GM12875 (cell line): ENCODE measurements at regions not wholly inside any gene's neighbourhood (a gene's known extent, or its start where the extent isn't known, plus 50 kb on each side); places are given as distances from the start of the nearest gene placed in this dataset.

Source experiments
- H3K4me3 ChIP-seq: one replicate; pipeline ENCODE4 v1.5.1; 2011; ENCODE audit warnings: low read depth, low read length, control low read depth
- CTCF ChIP-seq: IDR thresholded peaks from 2 replicates; pipeline ENCODE4 v1.5.1; 2011; ENCODE audit warnings: low read depth, mild to moderate bottlenecking, control low read depth, inconsistent platforms, low read length, moderate library complexity, borderline replicate concordance; ENCODE audit not compliant: insufficient read depth

GRCh38 chr6:6815732-6816131 is 227.2 kb downstream of the LY86 start:
- TF ChIP-seq CTCF = no peak
- no peak overlapping the region for H3K4me3 ChIP-seq

GRCh38 chr6:6816716-6817115 is 228.2 kb downstream of the LY86 start:
- no peak overlapping the region for H3K4me3 ChIP-seq
- no peak for TF ChIP-seq CTCF

- no peak overlapping the region for H3K4me3 ChIP-seq
- TF ChIP-seq CTCF = no peak
These were observed 229.6 kb downstream of the LY86 start for GRCh38 chr6:6818078-6818639.

GRCh38 chr6:6820641-6821238 is 232.2 kb downstream of the LY86 start:
- H3K4me3 ChIP-seq = no peak overlapping the region
- no peak for TF ChIP-seq CTCF

- no peak for TF ChIP-seq CTCF
- H3K4me3 ChIP-seq = no peak overlapping the region
These were observed 233.2 kb downstream of the LY86 start for GRCh38 chr6:6821639-6822261.

GRCh38 chr6:6823030-6823429 is 234.5 kb downstream of the LY86 start:
- H3K4me3 ChIP-seq = no peak overlapping the region
- no peak for TF ChIP-seq CTCF
